Lower lobe of right lung (tissue), 2 donors: ENCODE measurements at regions not wholly inside any gene's neighbourhood (a gene's known extent, or its start where the extent isn't known, plus 50 kb on each side); places are given as distances from the start of the nearest gene placed in this dataset.

Experiments
- ATAC-seq, 2 donors: fragments of 200-7000 bp; cut with Tn5 transposase; one replicate each; pipeline ENCODE4 v1.9.1; 2020 to 2022; ENCODE audit warnings: mild to moderate bottlenecking in 2 of 2, moderate library complexity in 2 of 2
- DNase-seq: peaks from one replicate; pipeline ENCODE4 v3.0.0-alpha.2; 2020
- H3K27ac ChIP-seq: fragments of 200-600 bp; one replicate; pipeline ENCODE4 v1.8.0; 2022
- H3K27me3 ChIP-seq: fragments of 200-600 bp; one replicate; pipeline ENCODE4 v1.8.0; 2022; ENCODE audit warnings: low read depth
- H3K36me3 ChIP-seq: fragments of 200-600 bp; one replicate; pipeline ENCODE4 v1.8.0; 2022; ENCODE audit warnings: mild to moderate bottlenecking
- H3K4me1 ChIP-seq: fragments of 200-600 bp; one replicate; pipeline ENCODE4 v1.8.0; 2022
- H3K4me3 ChIP-seq: fragments of 200-600 bp; one replicate; pipeline ENCODE4 v1.8.0; 2022; ENCODE audit warnings: mild to moderate bottlenecking
- H3K9me3 ChIP-seq: fragments of 200-600 bp; one replicate; pipeline ENCODE4 v1.8.0; 2022
- CTCF ChIP-seq: fragments of 200-600 bp; IDR thresholded peaks from one replicate; pipeline ENCODE4 v1.8.0; 2022; ENCODE audit warnings: antibody characterized with exemption, mild to moderate bottlenecking
- intact Hi-C: fragments of 100-400 bp; cut with DNase I; formaldehyde crosslinking; loops from one replicate; pipeline ENCODE4 v1.11.0; 2022
- donor health status: DM: no; HTN: yes; CAD: no; lungs with severe emphysema.

- no peak for TF ChIP-seq CTCF
- no peaks in the 10 kb centered on the region for H3K9me3 ChIP-seq
- no peak overlapping the region for H3K4me3 ChIP-seq
- H3K4me1 ChIP-seq: no peaks in the 10 kb centered on the region
- intact Hi-C loops: no loop called here
- no peak for ATAC-seq
- H3K27me3 ChIP-seq: no peaks in the 10 kb centered on the region
- no peak for DNase-seq
- H3K36me3 ChIP-seq: no peaks in the 10 kb centered on the region
- no peak overlapping the region for H3K27ac ChIP-seq
Measured at GRCh38 chr4:98710831-98711230, 52.4 kb upstream of the TSPAN5 start.
